GM18870 (cell line): ENCODE measurements at regions not wholly inside any gene's neighbourhood (a gene's known extent, or its start where the extent isn't known, plus 50 kb on each side); places are given as distances from the start of the nearest gene placed in this dataset.
"Not testable (repeated sequence)": the region's sequence is repeated elsewhere in the genome, so short reads cannot be mapped to it uniquely, and the experiment has no call there.

Experiments used
- ATAC-seq: cut with Tn5 transposase; IDR thresholded peaks from one replicate; pipeline ENCODE4 v1.9.1; 2021; ENCODE audit warnings: moderate library complexity; ENCODE audit not compliant: unreplicated experiment

DNA sequence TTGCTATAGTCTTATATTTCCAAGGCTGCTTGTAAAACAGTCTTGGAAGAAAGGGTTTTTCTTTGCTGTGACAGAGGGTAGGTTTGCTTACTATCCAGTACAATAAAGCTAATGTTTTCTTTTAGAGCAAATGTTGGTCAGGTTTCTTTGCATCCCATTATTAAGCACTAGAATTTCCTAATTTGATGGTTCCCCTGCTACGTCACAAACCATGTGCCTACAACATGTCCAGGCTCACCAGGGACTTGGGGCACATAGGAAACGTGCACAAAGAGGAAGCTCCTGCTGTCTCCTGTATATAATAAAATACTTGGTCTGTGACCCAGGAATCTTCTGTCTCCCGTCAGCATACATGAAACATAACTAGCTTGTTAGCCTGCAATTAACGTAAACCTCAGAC is 486.3 kb upstream of the LRFN5 start:
- no peak for ATAC-seq

DNA sequence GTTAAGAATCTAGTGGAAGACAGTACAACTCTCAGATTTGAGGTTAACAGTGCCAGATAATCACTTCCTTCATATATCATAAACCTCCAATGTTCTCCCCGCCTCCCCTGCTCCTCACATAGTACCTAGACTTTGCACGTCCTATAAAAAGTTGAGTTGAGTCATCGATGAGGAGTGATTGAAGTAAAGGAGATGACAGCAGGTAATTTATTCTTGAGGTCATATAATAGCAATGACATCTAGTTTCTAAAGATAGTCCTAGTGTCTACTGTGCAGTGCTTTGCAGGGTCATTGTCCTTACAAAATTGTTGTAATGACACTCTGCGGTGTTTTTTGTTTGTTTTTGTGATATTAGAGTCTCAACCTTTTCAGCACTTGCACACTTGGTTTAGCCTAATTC is 510.5 kb upstream of the LRFN5 start:
- no peak for ATAC-seq

- ATAC-seq = no peak
Observed at GRCh38 chr14:41087056-41087455, 519.6 kb upstream of the LRFN5 start.

GRCh38 chr14:41073544-41073943 is 533.1 kb upstream of the LRFN5 start:
- ATAC-seq = no peak

DNA sequence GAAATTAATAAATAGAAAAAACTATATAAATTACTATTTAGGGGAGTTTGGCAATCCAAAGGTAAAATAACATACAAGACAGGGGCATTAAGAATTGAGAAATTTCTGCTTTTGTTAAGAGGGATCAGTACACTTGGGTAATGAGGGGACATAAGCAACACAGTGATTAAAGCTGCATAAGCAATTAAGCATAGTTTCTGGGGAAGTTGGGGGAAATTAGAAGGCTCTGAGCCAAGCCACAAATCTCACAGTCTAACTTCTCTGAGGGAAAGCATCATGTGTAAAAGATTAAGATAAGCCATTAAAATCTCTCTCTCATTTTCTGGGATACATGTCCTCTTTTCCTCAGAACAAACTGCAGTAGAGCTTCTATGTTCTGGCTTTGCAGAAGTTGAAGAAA is 533.9 kb upstream of the LRFN5 start:
- no peak for ATAC-seq

GRCh38 chr14:41071351-41071750 is 535.3 kb upstream of the LRFN5 start:
- ATAC-seq = no peak

- ATAC-seq = no peak
Observed at GRCh38 chr14:41062826-41063225, 543.9 kb upstream of the LRFN5 start.

GRCh38 chr14:41055589-41055988 is 551.1 kb upstream of the LRFN5 start:
- no peak for ATAC-seq

DNA sequence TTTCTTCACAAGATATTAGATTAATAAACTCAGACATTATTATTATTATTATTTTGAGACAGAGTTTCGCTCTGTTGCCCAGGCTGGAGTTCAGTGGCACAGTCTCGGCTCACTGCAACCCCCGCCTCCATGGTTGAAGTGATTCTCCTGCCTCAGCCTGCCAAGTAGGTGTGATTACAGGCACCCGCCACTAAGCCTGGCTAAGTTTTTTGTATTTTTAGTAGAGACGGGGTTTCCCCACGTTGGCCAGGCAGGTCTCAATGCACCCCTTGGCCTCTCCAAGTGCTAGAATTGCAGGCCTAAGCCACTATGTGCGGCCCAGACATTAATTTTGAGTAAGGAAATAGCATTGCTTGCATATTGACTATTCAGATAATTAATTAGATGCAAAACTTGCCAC is 554.9 kb upstream of the LRFN5 start:
- ATAC-seq = no peak

- no peak for ATAC-seq
Observed at GRCh38 chr14:41047763-41048162, 558.9 kb upstream of the LRFN5 start.

DNA sequence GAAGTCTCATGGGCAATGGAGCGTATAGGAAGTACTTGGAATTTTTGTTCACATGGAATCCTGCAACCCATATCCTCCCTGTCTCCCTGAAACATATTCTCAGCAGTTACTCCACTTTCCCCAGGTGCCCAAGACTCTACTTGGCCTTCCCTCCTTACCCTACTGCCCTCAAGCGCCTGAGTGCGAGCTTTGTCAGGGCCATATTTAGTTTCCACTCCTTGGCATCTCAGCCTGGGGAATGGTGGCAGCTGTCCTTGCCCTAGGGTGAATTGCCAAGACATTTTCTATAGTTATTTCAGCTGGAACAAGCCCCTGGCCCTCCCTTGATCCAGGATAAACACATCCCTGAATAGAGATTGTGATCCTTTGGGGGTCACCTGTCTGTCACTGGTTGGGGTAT is 569.3 kb upstream of the LRFN5 start:
- ATAC-seq = no peak

DNA sequence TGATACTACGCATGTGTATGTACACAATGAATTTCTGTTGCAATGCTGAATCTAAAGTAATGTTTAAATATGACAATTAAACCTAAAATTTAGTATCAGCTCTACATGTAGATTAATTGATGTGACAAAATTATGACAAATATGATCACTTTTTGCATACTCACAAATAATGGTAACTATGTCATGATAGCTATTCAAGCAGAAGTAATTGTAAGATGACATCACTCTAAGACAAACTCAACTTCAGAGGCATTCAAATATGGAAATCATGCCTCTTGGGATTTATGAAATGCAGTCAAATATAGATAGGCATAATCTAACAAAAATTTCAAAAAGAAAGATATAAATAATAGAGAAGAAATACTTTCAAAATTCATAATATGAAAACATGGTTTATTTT is 571.7 kb upstream of the LRFN5 start:
- ATAC-seq = no peak

GRCh38 chr14:41022932-41023331 is 583.7 kb upstream of the LRFN5 start:
- no peak for ATAC-seq

DNA sequence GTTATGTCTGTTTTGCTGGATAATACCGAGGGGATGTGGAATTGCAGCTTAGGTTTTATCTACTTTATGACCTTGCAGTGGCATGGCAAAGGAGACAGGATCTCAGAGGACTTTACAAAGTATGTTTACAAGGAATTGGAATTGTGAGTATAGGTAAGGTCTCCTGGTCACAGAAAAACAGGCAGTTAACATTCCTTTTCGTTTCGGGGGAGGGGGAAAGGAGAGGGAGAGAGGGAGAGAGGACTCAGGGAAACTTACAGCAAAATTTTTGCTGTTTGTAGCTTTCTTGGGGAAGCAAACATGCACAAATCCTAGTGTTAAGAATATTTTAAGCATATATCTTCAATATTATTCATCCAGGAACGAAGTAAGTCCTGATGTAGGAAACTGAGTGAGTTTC is 590.5 kb upstream of the LRFN5 start:
- no peak for ATAC-seq

DNA sequence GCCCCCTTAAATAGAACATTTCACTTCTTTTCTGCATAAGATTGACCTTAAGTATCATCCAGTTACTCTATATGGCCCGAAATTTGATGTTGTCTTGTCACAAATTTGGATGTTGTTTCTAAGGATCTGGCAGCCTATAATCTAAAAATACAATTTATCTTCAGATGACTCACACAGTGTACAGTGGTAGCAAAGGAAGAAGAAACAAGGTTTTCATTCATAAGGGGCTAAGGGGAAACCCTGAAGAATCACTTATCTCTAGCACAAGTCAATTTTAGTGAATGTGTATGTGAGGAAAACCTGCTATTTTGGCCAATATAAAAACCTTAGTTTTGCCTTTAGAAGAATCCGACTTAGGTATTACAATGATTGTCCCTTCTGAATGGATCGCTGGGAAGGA is 606.3 kb upstream of the LRFN5 start:
- no peak for ATAC-seq

GRCh38 chr14:40989260-40989659 is 617.4 kb upstream of the LRFN5 start:
- no peak for ATAC-seq

DNA sequence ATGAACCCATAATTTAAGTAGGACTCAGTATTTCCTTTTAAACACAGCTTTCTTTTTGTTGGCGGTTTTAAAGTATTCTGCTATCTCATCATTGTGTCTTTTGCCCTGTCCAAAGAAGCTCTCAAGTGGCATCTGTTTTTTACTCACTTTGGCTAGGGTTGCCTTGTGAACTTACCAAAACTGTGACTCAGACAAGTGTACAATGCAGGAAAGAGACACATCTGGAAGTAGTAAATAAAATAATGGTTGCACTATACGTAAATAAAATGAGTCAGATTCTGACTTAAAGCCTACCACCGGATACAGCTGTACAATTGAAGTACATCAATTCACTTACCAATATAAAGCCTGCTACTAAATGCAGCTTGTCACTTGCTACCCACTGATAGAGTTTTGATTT is 619.2 kb upstream of the LRFN5 start:
- no peak for ATAC-seq

DNA sequence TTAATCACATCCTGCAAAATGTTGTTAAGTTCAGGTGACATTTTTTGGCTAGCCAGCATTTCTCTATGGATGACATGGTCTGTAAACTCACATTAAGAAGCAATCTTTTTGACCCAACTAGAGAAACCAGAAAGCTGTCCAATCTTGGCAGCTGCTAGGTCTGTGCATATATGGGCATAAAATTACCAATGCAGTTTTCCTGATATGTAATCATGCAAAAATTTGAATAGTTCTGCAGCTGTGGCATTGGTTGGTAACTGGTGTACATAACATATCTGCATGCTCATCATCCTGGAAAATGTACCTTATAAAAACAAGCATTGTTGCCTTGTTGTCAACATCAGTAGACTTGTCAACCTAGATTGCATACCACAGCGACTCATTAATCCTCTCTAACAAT is 620.0 kb upstream of the LRFN5 start:
- no peak for ATAC-seq

DNA sequence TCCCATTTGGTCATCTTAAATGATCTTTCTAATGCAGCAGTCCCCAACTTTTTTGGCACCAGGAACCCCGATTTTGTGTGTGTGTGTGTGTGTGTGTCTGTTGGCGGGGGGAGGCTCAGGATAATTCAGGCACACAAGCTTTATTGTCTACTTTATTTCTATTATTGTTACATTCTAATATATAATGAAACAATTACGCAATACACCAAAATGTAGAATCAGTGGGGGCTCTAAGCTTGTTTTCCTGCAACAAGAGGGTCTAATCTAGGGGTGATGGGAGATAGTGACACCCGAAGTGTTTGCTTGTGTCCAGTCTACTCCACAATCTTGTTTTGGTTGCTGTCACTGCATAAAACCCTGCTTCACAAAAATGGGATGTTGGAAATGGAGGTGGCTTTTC is 621.1 kb upstream of the LRFN5 start:
- no peak for ATAC-seq

- ATAC-seq = no peak
Observed at GRCh38 chr14:40983604-40984003, 623.1 kb upstream of the LRFN5 start.

DNA sequence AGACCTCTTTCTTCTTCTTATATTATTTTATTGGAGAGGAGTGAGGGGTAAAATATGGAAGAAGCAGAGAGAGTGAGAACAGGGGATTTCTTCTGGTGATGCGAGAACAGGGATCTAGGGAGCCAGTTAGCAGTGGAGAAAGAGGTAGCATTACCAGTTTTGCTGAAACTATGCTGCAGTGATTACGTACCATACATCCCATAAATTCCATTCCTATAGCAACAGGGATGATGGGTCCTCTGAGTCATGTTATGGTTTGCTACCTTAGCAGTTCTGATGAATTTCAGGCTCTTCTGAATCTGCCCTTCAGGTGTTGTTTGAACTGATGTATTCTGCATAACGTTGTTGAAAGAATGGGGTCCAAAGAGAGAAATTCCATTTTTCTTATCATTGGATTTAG is 625.4 kb upstream of the LRFN5 start:
- no peak for ATAC-seq

DNA sequence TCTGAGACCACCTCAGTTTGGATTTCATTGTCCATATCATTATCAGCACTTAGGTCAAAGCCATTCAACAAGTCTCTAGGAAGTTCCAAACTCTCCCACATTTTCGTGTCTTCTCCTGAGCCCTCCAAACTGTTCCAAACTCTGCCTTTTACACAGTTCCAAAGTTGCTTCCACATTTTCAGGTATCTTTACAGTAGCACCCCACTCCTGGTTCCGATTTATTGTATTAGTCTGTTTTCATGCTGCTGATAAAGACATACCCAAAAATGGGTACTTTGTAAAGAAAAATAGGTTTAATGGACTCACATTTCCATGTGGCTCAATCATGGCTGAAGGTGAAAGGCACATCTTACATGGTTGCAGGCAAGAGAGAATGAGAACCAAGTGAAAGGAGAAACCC is 646.4 kb upstream of the LRFN5 start:
- ATAC-seq = not testable (repeated sequence)

DNA sequence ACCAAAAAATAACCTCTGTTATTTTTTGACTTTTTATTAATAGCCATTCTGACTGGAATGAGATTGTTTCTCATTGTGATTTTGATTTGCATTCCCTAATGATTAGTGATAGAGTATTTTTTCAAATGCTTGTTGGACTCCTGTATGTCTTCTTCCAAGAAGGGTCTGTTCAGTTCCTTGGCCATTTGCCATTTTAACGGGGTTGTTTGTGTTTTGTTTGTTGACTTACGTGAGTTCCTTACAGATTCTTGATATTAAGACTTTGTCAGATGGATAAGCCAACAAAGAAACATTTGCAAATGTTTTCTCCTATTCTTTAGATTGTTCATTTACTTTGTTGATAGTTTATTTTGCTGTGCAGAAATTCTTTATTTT is 651.6 kb upstream of the LRFN5 start:
- ATAC-seq = no peak

- ATAC-seq = not testable (repeated sequence)
Observed at GRCh38 chr14:40954448-40955130, 652.1 kb upstream of the LRFN5 start.
